Neural cell (in vitro differentiated cells): ENCODE measurements at regions not wholly inside any gene's neighbourhood (a gene's known extent, or its start where the extent isn't known, plus 50 kb on each side); places are given as distances from the start of the nearest gene placed in this dataset.
"Not testable (repeated sequence)": the region's sequence is repeated elsewhere in the genome, so short reads cannot be mapped to it uniquely, and the experiment has no call there.

Experiments
- H2AFZ ChIP-seq: fragments of 200-600, 300-800 bp; sonication (generic), shearing (Covaris generic); 2 replicates; pipeline ENCODE4 v1.6.0; 2014; ENCODE audit warnings: low read depth, mild to moderate bottlenecking, antibody characterized with exemption, low read length, moderate library complexity
- H3F3A ChIP-seq: fragments of 200-600 bp; shearing (Covaris generic); 2 replicates; pipeline ENCODE4 v1.6.1; 2016; ENCODE audit warnings: mild to moderate bottlenecking, moderate library complexity, mixed read lengths, antibody characterized with exemption, low read length; ENCODE audit not compliant: insufficient read depth, poor library complexity, severe bottlenecking
- H3K27ac ChIP-seq: fragments of 200-600, 300-800 bp; sonication (generic), shearing (Covaris generic); 2 replicates; pipeline ENCODE4 v1.5.1; 2014; ENCODE audit warnings: mild to moderate bottlenecking, low read length, moderate library complexity
- H3K27me3 ChIP-seq: fragments of 300-800, 200-600 bp; sonication (generic), shearing (Covaris generic); 2 replicates; pipeline ENCODE4 v1.6.0; 2014; ENCODE audit warnings: mild to moderate bottlenecking, low read depth, low read length, moderate library complexity; ENCODE audit not compliant: insufficient read depth
- H3K36me3 ChIP-seq: fragments of 300-800, 200-600 bp; sonication (generic), shearing (Covaris generic); 2 replicates; pipeline ENCODE4 v1.5.1; 2014; ENCODE audit warnings: mild to moderate bottlenecking, antibody characterized with exemption, low read length, moderate library complexity; ENCODE audit not compliant: insufficient read depth
- H3K4me2 ChIP-seq: fragments of 300-800, 200-600 bp; sonication (generic), shearing (Covaris generic); 2 replicates; pipeline ENCODE4 v1.6.0; 2014; ENCODE audit warnings: mild to moderate bottlenecking, low read length
- H3K4me3 ChIP-seq: fragments of 300-800, 200-600 bp; sonication (generic), shearing (Covaris generic); 2 replicates; pipeline ENCODE4 v1.5.1; 2014; ENCODE audit warnings: mild to moderate bottlenecking, low read length, moderate library complexity
- H3K79me2 ChIP-seq: fragments of 200-600 bp; shearing (Covaris generic); replicated peaks from 2 replicates; pipeline ENCODE4 v1.6.0; 2014; ENCODE audit warnings: mild to moderate bottlenecking, low read length, moderate library complexity; ENCODE audit not compliant: insufficient read depth
- H3K9ac ChIP-seq: fragments of 300-800, 200-600 bp; sonication (generic), shearing (Covaris generic); 2 replicates; pipeline ENCODE4 v1.6.1; 2016; ENCODE audit warnings: mild to moderate bottlenecking, low read length, mixed read lengths
- H3K9me2 ChIP-seq: fragments of 200-600 bp; shearing (Covaris generic); 2 replicates; pipeline ENCODE4 v1.6.1; 2016; ENCODE audit warnings: mild to moderate bottlenecking, low read length, mixed read lengths; ENCODE audit not compliant: insufficient read depth
- H3K9me3 ChIP-seq: fragments of 200-600, 300-800 bp; sonication (generic), shearing (Covaris generic); 2 replicates; pipeline ENCODE4 v1.6.1; 2016; ENCODE audit warnings: mild to moderate bottlenecking, mixed run types, low read length, moderate library complexity, mixed read lengths
- H4K20me1 ChIP-seq: fragments of 200-600 bp; shearing (Covaris generic); 2 replicates; pipeline ENCODE4 v1.6.1; 2016; ENCODE audit warnings: mild to moderate bottlenecking, mixed run types; ENCODE audit not compliant: insufficient read depth
- EP300 ChIP-seq: fragments of 450-650 bp; conservative IDR thresholded peaks from 2 replicates; pipeline ENCODE4 v1.6.1; 2014; ENCODE audit warnings: antibody characterized with exemption, mild to moderate bottlenecking, moderate library complexity; ENCODE audit not compliant: poor library complexity, severe bottlenecking
- EZH2 ChIP-seq: fragments of 200-600, 300-800 bp; shearing (Covaris generic), sonication (generic); IDR thresholded peaks from 2 replicates; pipeline ENCODE4 v1.6.1; 2014; ENCODE audit warnings: antibody characterized with exemption, low read length, borderline replicate concordance, mild to moderate bottlenecking; ENCODE audit not compliant: insufficient read depth, poor library complexity, severe bottlenecking
- MXI1 ChIP-seq: fragments of 450-650 bp; conservative IDR thresholded peaks from 2 replicates; pipeline ENCODE4 v1.6.1; 2014; ENCODE audit warnings: antibody characterized with exemption, mild to moderate bottlenecking; ENCODE audit not compliant: poor library complexity, severe bottlenecking
- POLR2AphosphoS5 ChIP-seq: IDR thresholded peaks from 2 replicates; pipeline ENCODE4 v1.6.1; 2012
- RAD21 ChIP-seq: fragments of 450-650 bp; conservative IDR thresholded peaks from 2 replicates; pipeline ENCODE4 v1.6.1; 2014; ENCODE audit warnings: antibody characterized with exemption, mild to moderate bottlenecking, moderate library complexity
- SMC3 ChIP-seq: fragments of 450-650 bp; conservative IDR thresholded peaks from 2 replicates; pipeline ENCODE4 v1.6.1; 2014; ENCODE audit warnings: antibody characterized with exemption, mild to moderate bottlenecking, moderate library complexity; ENCODE audit not compliant: poor library complexity
- TAF1 ChIP-seq: IDR thresholded peaks from 2 replicates; pipeline ENCODE4 v1.6.1; 2012; ENCODE audit warnings: low read depth
- TF ChIP-seq, protein P1 (sequence below): fragments of 450-650 bp; IDR thresholded peaks from 2 replicates; pipeline ENCODE4 v1.5.1; 2014; ENCODE audit warnings: antibody characterized with exemption, mild to moderate bottlenecking, moderate library complexity; ENCODE audit not compliant: poor library complexity, severe bottlenecking
- TF ChIP-seq, protein P2 (sequence below): IDR thresholded peaks from 2 replicates; pipeline ENCODE4 v1.6.1; 2012; ENCODE audit warnings: borderline replicate concordance

DNA sequence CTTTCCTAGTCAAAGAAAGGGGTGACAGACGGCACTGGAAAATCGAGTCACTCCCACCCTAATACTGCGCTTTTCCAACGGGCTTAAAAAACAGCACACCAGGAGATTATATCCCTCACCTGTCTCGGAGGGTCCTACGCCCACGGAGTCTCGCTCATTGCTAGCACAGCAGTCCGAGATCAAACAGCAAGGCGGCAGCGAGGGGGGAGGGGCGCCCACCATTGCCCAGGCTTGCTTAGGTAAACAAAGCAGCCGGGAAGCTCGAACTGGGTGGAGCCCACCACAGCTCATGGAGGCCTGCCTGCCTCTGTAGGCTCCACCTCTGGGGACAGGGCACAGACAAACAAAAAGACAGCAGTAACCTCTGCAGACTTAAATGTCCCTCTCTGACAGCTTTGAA is 280.7 kb downstream of the TFAP2A start:
- H4K20me1 ChIP-seq, H3K4me3 ChIP-seq, H3K79me2 ChIP-seq, H3K9me2 ChIP-seq, H3K9ac ChIP-seq, H3K27ac ChIP-seq, H3K27me3 ChIP-seq, H3K9me3 ChIP-seq, H3F3A ChIP-seq, H3K4me2 ChIP-seq, H3K36me3 ChIP-seq, H2AFZ ChIP-seq: not testable (repeated sequence)

DNA sequence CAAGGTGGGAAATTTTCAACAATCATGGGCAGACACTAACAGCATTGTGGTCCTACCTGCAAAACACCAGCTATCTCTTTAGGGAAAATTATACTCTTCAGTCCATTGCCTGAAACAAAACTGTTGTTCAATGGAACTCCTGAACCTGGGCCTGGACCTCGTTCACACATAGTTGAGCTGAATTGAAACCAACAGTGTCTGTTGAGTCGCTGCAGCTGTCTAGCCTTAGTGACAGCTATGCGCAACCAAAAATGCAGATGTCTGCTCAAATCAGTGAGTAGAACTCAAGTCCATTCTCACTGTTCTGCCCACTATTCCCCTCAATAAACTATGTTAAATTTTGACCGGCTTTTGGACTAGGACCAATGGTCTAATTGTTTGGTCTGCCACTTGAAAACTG is 286.2 kb downstream of the TFAP2A start:
- Histone ChIP-seq H3K36me3 (no peaks in the 10 kb centered on the region), H4K20me1 (no peaks in the 10 kb centered on the region), H3K4me2 (no peak overlapping the region), H2AFZ (no peak overlapping the region), H3K79me2 (no peaks in the 10 kb centered on the region), H3K4me3 (no peak overlapping the region), H3F3A (no peaks in the 10 kb centered on the region), H3K9me2 (no peaks in the 10 kb centered on the region), H3K9ac (no peak overlapping the region), H3K27ac (no peak overlapping the region), H3K27me3 (no peaks in the 10 kb centered on the region), H3K9me3 (peaks cover 3% of the 10 kb centered on the region)
- TF ChIP-seq MXI1 (no peak), RAD21 (no peak), EZH2 (no peak), POLR2AphosphoS5 (no peak), EP300 (no peak), SMC3 (no peak), TAF1 (no peak)
- TF ChIP-seq, protein P1, sequence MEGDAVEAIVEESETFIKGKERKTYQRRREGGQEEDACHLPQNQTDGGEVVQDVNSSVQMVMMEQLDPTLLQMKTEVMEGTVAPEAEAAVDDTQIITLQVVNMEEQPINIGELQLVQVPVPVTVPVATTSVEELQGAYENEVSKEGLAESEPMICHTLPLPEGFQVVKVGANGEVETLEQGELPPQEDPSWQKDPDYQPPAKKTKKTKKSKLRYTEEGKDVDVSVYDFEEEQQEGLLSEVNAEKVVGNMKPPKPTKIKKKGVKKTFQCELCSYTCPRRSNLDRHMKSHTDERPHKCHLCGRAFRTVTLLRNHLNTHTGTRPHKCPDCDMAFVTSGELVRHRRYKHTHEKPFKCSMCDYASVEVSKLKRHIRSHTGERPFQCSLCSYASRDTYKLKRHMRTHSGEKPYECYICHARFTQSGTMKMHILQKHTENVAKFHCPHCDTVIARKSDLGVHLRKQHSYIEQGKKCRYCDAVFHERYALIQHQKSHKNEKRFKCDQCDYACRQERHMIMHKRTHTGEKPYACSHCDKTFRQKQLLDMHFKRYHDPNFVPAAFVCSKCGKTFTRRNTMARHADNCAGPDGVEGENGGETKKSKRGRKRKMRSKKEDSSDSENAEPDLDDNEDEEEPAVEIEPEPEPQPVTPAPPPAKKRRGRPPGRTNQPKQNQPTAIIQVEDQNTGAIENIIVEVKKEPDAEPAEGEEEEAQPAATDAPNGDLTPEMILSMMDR = no peak
- TF ChIP-seq, protein P2, sequence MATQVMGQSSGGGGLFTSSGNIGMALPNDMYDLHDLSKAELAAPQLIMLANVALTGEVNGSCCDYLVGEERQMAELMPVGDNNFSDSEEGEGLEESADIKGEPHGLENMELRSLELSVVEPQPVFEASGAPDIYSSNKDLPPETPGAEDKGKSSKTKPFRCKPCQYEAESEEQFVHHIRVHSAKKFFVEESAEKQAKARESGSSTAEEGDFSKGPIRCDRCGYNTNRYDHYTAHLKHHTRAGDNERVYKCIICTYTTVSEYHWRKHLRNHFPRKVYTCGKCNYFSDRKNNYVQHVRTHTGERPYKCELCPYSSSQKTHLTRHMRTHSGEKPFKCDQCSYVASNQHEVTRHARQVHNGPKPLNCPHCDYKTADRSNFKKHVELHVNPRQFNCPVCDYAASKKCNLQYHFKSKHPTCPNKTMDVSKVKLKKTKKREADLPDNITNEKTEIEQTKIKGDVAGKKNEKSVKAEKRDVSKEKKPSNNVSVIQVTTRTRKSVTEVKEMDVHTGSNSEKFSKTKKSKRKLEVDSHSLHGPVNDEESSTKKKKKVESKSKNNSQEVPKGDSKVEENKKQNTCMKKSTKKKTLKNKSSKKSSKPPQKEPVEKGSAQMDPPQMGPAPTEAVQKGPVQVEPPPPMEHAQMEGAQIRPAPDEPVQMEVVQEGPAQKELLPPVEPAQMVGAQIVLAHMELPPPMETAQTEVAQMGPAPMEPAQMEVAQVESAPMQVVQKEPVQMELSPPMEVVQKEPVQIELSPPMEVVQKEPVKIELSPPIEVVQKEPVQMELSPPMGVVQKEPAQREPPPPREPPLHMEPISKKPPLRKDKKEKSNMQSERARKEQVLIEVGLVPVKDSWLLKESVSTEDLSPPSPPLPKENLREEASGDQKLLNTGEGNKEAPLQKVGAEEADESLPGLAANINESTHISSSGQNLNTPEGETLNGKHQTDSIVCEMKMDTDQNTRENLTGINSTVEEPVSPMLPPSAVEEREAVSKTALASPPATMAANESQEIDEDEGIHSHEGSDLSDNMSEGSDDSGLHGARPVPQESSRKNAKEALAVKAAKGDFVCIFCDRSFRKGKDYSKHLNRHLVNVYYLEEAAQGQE = no peak

DNA sequence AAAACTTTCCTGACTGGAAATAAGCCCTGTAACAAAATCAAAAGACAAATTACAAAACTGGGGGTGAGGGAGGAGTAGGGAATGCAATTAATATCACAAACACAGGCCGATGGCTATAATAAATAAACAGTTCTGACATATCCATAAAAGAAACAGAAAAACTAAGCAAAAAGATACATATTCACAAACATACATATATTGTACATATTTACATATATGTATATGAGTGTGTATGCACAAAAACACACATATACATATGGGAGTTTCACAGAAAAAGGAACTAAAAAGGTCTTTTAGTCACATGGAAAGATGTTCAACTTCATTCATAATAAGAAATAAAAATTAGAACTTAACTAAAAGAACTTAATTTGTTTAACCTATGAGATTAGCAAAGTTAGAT is 292.7 kb downstream of the TFAP2A start:
- Histone ChIP-seq H3K4me3 (no peak overlapping the region), H3F3A (no peaks in the 10 kb centered on the region), H3K9me3 (no peaks in the 10 kb centered on the region), H4K20me1 (no peaks in the 10 kb centered on the region), H3K9ac (no peak overlapping the region), H3K36me3 (no peaks in the 10 kb centered on the region), H3K4me2 (no peak overlapping the region), H3K27ac (no peak overlapping the region), H3K79me2 (no peaks in the 10 kb centered on the region), H3K9me2 (no peaks in the 10 kb centered on the region), H3K27me3 (no peaks in the 10 kb centered on the region), H2AFZ (no peak overlapping the region)
- TF ChIP-seq, protein P2 = no peak
- TF ChIP-seq EP300 = no peak
- TF ChIP-seq SMC3 = no peak
- no peak for TF ChIP-seq RAD21
- no peak for TF ChIP-seq POLR2AphosphoS5
- TF ChIP-seq, protein P1 = no peak
